ENCODE measurements at regions not wholly inside any gene's neighbourhood (a gene's known extent, or its start where the extent isn't known, plus 50 kb on each side); places are given as distances from the start of the nearest gene placed in this dataset.

DNA sequence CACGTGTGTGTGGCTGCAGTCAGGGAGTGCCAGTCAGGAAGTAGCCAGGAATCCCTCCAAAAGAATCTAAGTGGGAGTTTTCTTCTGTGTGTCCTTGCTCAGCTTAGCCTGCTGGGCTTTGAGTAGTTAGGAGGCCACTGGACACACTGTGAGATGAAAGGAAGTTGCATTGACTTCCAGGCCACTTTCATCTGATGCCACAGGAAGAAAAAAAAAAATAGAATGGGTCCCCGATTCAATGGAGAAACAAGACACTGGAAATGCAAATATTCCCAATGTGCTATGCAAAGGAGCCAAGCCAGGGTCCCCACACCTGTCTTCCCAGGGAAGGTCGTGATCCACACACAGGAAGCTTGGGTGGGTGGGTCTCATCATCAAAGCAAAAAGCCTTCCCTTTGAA lies 95.6 kb upstream of the E2F8 start:
- DNase-seq (ENCODE audit: low read depth), result no peak

DNA sequence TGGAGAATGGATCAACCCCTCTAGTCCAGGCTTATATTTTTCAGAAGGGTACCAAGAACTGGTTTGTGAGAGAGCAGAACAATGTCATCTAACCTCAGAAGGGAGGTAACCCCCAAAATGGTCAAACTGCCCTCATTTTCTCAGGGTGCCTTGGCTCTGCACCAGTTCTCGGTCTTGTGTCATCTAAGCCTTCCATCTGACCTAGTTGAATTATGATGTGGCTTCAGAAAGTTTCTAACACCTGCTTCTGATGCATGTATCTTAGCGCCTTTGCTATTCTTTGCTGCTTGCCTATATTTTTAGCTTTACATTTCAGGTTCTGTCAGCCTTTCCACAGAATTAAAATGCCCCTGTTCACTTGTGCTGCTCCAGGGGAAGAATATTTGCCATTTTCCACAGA lies 91.7 kb upstream of the E2F8 start:
- DNase-seq (ENCODE audit: low read depth), result no peak

DNA sequence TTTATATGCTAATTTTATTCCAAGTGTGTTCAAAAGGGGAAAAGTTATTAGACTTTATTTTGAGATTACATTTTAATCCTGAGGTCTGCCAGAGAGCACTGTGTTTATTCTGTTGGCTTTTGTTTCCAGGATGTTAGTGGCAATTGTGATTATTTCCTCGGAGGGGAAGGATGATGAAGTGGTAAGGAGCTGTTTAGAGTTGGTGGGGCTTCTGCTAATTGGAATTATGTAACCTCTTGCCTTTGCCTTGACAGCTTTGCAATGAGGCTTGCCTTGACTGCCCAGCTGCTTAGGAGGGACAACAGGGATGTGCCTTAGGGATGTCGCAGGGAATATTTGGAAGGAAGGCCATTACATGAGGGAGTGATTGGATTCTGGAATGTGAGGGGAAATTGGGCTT lies 89.7 kb upstream of the E2F8 start:
- DNase-seq (ENCODE audit: low read depth), result no peak

DNA sequence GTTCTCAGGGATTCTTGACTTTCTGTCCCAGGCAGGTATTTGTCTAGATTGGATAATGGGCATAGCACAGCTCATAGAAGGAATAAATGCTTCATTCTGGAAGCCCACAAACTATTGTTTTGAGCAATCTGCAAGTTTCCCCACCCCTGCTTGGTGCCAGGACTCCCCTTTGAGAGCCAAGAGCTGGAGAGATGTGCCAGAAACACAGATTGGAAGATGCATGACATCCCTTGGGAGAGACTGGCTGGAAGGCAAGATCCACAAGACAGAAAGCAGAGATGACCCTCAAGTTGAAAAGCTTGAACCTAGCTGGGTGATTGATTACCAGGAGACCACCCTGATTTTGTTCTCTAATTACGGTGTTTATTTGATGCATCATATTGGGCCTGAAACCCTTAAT lies 89.2 kb upstream of the E2F8 start:
- DNase-seq (ENCODE audit: low read depth), result no peak

DNA sequence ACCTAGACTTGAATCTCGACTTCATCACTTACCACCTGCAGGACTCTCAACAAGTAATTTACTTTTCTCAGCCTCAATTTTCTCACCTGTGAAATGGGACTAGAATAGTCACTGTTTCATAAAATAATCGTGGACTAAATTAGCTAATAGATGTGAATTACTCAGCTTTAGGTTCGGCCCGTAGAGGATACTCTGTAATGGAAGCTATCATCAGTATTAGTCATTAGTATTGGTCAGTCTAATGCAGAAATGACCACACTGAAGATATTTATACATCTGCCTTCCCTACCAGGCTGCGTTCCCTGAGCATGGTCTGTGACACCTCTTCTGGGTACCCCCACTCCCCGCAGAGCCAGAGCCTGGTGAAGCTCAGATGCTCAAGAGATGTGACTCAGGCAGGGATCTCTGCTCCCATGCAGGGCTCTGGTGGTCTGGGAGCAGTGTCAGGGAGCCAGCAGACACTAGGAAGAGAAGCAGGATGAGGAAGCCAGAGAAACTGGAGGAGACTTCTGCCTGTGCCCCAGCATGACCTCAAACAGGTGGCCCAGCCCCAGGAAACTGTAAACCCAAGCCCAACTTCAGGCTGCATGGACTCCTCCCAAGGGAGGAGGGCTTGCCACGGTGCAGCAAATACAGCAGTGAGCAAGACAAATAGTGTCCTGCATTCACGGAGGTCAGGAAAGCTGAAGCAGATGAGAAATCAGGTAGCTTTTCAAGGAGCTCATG lies 88.0 kb upstream of the E2F8 start:
- DNase-seq (ENCODE audit: low read depth), result no peak

DNA sequence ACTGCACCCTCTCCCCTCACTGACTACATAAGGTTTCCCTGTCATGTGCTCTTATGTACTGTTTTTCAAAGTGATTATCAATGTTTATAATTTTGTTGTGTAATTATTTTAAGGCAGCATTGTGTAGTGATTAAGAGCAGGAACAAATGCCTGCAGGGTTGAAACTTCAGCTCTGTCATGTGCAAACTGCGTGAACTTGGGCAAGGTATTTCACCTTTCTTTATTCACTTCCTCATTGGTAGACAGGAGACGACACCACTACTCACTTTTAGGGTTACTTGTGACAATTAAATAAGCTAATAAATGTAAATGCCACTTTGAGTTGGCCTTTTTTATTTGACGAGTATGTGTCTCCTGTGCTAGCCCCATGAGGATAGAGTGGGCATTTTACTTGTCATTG lies 86.5 kb upstream of the E2F8 start:
- DNase-seq (ENCODE audit: low read depth), result no peak

DNA sequence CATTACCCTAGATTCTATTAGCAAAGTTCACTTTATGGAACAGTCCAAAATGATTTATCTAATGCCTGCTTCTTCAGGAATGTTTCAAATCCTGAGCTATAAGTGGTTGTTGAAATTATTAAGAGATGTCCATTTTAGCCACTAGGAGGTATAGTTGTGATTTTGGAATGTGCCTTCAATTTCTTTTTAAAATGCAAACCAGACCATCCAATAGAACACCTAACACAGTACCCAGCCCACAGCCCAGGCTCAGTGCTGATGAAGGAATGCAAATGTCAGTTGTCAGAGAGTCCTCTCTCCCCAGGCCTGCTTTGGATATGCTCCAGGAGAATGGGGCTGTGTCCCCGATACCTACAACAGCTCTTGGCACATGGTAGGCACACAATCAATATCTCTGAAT lies 85.8 kb upstream of the E2F8 start:
- DNase-seq (ENCODE audit: low read depth), result no peak

DNA sequence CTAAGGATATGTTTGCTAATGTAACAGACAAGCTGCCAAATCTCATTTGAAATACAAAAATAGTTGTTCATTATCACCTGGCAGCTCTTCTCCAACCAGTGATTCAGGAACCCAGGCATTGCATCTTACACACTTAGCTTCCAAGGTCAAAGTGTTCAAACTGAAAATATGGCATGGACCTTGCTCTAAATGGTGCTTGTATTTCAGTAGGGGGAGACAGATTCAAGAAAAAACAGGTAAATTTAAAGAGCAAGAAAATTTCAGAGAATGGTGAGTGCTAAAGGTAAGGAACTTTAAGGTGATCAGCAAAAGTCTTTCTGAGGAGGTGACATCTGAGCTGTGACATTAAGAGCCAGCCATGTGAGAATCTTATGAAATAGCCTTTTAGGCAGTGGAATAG lies 82.8 kb upstream of the E2F8 start:
- DNase-seq (ENCODE audit: low read depth), result no peak

DNA sequence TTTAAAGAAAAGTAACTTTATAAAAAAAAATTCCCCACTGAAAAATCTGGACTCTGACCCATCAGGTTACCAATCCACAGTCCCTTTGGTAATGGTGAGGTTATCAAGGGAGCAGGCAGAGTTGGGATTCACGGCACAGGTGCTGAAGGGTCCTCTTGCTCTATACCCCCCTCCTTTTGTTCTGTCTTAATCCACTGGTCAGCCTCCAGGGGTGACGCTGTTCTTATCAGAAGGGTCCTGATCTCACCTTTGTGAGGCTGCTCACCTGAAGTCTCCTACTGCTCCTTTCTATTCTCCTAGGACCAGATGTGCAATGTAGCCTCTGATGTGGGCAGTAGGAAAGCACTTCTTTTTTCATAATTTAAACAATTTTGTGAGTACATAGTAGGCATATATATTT lies 80.6 kb upstream of the E2F8 start:
- DNase-seq (ENCODE audit: low read depth), result no peak

DNA sequence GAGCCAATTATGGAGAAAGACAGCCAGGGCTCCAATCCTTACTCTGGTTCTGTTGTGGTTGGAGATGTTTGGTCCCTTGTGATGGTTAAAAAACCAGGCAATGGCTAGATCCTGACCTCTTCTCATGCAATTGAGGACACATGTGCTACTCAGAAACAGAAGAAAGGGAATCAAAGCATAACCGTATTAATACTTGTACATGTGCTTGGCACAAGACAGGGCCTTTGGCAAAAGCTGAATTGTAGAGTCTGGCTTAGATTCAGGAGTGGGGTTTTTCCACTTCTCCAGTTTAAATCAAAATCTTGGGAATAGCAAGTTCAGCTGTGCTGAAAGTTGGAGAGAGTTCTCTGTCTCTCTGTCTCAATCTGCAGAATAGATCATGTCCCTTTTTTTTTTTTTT lies 80.1 kb upstream of the E2F8 start:
- no peak for DNase-seq (ENCODE audit: low read depth)

DNA sequence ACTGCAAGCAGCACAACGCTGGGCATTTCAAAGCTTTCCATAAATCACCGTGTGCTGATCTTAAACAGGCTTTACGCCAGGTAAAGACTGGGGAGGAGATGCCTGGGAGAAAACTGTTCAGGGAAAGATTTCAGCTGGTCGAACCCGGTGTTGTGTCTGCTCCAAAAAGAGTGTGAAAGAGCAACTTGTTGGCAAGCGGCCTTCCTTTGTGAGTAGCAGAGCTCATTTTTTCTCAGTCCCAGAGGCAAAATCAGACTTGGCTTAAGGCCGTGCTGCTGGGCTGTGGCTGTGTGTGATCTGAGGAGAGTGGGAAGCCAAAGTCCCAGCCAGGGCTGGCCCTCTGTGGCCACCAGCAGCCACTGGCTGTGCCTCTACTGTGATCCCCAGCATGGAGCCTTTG lies 75.7 kb upstream of the E2F8 start:
- no peak for DNase-seq (ENCODE audit: low read depth)

DNA sequence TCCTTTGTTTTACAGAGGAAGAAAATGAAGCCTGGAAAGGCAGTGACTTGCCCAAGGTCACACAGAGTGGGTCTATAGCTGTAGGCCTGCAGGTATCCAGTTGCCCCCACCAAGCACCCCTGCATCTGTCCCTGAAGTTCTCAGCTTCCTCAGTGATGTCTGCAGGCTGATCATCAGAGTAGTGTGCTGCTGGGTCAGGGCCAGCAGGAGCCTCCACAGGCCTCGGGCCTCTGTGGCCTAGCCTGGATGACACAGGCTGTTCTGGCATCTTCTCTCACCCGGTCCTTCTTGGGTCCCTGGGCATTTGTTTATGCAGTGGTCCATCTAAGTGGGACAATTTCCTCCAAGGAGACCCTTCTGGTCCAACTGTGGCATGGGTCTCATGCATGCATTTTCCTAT lies 74.8 kb upstream of the E2F8 start:
- DNase-seq (ENCODE audit: low read depth), result no peak

DNA sequence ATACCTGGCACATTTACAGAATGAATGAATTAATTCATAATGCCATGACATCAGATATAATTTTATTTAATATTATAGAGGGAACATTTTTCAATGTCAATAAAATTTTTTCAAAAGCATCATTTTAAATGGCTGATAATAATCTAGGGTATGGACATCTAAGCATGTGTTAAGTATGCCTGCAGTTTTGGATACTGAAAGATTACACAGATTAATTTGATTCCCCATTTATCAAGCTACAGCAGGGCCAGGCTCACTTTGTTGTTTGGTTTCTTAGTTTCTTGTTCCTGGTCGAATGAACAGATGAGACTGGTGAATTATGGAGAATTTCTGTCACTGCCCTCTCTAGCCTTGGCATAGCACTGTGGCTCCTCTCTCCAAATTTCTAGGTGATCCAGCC lies 72.4 kb upstream of the E2F8 start:
- no peak for DNase-seq (ENCODE audit: low read depth)

DNA sequence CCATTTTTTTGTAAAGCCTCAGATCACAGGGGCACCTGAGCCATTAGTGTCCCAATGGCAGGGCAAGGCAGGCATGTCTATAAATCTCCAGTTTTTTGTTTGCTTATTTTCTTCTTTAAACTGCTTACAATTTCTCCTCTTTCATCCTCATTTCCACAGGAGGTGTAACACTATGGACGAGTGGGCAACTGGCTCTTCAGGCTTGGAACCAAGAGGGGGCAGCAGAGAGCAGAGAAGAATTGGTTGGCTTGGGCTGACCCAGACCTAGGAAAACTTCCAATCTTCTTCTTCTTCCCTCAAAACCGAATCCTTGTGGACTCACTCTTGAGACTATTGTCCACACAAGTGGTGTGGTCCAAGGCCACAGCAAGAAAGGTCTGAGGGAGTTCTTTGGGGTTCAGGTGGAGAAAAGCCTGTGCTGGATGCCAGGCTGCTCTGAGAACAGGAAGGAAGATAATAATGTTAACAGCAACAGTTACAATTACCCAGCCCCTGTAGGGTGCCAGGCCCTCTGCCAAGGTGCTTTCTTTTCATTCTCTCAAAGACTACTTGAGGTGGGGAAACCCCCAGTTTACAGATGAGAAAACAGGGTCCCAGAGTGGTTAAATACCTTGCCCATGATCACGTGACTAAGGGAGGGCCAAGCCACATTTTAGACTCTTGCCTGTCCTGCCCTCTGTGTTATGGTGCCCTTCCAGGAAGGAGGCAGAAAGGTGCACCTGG lies 70.7 kb upstream of the E2F8 start:
- no peak for DNase-seq (ENCODE audit: low read depth)

DNA sequence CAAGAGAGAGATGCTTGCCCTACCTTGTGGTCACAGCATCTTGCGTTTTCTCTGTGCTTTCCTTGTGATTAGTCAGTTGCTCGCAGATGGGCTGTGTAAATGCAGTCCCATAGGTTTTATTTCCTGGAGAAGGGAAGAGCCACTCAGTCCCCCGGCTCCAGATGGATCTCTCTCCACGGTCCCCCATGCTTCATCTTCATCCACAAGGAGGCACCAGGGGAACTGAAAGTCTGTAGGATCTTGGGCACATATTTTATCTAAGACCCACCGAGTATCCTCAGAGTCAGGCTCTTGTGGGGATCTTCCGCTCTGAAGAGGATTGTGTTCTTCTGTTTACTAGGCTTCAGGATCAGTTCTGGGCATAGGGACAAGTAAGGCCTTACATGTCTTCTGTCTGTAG lies 66.8 kb upstream of the E2F8 start:
- no peak for DNase-seq (ENCODE audit: low read depth)

DNA sequence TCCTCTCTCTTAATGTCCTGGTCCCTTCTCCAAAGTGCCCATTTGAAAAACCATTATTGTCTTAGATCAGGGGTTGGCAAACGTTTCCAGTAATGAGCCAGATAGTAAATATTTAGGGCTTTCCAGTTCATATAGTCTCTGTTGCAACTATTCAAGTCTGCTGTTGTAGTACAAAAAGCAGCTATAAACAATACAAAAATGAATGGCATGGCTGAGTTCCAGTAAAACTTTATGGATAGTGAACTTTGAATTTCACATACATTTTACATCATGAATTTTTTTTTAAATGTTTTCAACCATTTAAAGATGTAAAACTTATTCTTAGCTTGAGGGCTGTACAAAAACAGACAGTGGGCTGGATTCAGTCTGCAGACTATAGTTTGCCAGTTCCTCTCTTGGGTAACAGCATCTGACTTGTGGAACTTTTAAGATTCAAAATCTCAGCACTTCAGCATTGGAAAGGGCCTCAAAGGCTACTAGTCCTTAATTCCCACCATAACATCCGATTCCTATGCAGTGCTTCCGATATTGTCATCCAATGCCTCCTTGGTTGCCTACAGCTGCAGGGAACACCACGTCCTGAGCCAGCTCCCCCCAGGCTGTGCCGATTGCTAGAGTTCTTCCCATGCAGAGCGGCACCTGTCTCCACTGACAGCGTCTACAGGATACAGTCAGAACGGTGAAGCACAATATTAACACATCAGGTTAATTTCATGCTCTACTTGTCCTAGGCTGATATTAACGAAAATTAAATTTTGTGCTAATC lies 65.6 kb upstream of the E2F8 start:
- DNase-seq (ENCODE audit: low read depth), result no peak

DNA sequence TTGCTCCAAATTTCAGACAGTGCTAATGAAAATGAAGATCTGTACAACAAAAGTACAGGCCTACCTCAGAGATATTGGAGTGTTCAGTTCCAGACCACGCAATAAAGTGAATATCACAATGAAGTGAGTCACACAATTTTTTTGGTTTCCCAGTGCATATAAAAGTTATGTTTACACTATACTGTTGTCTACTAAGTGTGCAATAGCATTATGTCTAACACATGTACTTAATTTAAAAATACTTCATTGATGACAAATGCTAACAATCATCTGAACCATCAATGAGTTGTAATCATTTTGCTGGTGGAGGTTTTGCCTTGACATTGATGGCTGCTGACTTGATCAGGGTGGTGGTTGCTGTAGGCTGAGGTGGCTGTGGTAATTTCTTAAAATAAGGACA lies 60.6 kb upstream of the E2F8 start:
- DNase-seq (ENCODE audit: low read depth), result no peak

DNA sequence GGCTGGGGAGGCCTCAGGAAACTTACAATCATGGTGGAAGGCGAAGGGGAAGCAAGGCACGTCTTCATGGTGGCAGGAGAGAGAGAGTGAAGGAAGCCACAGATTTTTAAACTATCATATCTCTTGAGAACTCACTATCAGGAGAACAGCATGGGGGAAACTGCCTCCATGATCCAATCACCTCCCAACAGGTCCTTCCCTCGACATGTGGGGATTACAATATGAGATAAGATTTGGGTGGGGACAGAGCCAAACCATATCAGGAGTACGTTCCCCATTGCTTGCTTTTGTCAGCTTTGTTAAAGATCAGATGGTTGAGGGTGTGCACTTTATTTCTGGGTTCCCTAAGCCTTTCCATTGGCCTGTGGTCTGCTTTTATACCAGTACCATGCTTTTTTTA lies 53.7 kb upstream of the E2F8 start:
- DNase-seq (ENCODE audit: low read depth), result no peak

DNA sequence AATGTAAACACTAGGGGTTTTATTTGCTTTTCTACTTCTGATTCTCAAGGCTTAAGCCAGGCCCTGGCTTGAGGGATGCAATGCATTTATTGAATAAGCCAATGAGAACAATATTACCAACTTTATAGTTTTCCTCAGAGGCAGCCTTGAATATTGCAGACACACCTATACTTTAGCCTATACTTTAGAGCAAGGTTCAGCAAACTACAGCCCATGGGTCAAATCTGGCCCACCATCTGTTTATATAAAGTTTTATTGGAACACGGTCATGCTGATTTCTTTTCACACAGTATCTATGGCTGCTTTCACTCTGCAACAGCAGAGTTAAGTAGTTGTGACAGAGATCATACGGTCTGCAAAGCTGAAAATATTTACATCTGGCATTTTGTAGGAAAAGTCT lies 50.3 kb upstream of the E2F8 start:
- DNase-seq (ENCODE audit: low read depth), result no peak

Data from activated gamma-delta T cell treated with anti-CD3 and anti-CD28 coated beads, Interleukin-2, amount 50 U/mL, for 16 hours (primary cell).